AG08396 (cell line): ENCODE measurements at regions not wholly inside any gene's neighbourhood (a gene's known extent, or its start where the extent isn't known, plus 50 kb on each side); places are given as distances from the start of the nearest gene placed in this dataset.
A peak's percentile ranks its signal among the peaks of the same experiment; 100 is the strongest.
"Not testable (repeated sequence)": the region's sequence is repeated elsewhere in the genome, so short reads cannot be mapped to it uniquely, and the experiment has no call there.

Experiments
- DNase-seq: peaks from one replicate; pipeline ENCODE4 v3.0.0; 2012; ENCODE audit warnings: low spot score, mixed read lengths

GRCh38 chr7:91780521-91780920 is 100.0 kb downstream of the MTERF1 start:
- no peak for DNase-seq

DNA sequence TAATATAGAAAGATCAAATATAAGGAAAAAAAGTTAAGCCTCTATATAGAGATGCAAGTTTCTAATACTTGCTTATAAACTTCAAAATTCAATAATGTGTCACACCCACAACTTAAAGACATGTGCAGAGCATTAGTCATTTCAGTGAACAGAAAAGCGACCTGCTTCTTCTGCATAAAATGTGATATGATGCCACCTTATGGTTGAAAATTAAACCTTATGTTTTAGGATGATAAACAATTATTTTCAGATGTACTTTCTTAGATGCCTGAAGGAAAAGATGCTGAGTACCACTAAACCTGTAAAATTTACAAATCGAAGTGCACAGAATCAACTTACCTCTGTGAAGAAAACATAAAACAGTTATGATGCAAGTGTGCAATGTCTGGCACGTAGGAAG is 96.0 kb downstream of the MTERF1 start:
- DNase-seq: peak; percentile 45

GRCh38 chr7:91787931-91788330 is 92.6 kb downstream of the MTERF1 start:
- no peak for DNase-seq

DNA sequence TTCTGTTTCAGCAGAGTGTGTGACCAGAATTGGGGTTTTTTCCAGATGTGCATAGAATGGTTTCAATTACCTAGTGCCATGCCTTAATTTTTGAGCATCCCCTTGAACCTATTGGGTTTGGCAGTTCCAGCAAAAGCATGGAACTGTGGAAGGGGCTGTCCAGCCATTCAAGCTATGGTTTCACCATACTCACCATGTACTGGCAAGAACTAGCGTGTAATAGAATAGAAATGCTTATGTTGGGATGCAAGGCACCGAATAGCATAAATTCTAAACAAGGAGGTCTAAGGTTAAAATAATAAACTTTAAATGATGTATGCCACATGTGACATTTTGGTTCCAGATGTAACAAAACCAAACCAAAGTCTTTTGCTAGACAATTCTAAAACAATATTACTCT is 91.4 kb downstream of the MTERF1 start:
- no peak for DNase-seq

DNA sequence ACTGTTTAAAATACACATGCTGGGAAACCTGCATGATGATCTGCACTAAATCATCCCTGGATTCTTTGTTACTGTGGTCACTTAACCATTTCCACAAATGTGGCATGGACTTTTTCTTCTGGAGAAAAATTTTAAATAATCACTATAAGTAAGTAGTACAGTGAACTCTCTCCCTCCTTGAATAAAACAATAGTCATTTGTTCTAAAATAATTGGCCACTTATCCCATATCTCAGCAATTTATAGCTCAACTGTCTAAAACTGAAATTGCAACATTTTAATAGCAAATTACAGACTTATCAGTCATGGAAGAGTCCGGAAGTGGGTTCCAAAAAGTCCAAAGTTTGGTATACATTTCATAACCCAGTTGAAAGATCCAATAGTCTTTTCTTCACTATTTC is 90.9 kb downstream of the MTERF1 start:
- no peak for DNase-seq

GRCh38 chr7:91790646-91791045 is 89.9 kb downstream of the MTERF1 start:
- not testable (repeated sequence) for DNase-seq

GRCh38 chr7:91796122-91796521 is 84.4 kb downstream of the MTERF1 start:
- DNase-seq: no peak

DNA sequence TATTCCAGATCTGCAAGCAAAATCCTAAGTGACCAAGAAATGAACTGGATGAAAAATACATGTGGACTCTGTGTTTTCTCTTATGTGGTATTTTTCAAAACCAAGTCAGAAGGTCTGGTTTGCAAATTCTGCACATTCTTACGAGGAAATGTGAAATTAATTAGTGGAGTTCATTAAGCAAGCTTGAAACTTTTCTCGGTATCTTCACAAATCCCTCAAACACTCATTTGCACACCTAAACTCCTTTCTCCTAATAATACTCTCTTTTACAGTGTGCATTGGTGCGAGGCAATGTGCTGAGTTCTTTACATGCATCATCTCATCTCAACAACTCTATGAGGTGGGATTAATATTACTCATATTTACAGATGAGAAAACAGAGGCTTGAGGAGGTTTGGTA is 82.1 kb downstream of the MTERF1 start:
- DNase-seq: no peak

GRCh38 chr7:91800389-91800788 is 80.1 kb downstream of the MTERF1 start:
- DNase-seq: no peak

DNA sequence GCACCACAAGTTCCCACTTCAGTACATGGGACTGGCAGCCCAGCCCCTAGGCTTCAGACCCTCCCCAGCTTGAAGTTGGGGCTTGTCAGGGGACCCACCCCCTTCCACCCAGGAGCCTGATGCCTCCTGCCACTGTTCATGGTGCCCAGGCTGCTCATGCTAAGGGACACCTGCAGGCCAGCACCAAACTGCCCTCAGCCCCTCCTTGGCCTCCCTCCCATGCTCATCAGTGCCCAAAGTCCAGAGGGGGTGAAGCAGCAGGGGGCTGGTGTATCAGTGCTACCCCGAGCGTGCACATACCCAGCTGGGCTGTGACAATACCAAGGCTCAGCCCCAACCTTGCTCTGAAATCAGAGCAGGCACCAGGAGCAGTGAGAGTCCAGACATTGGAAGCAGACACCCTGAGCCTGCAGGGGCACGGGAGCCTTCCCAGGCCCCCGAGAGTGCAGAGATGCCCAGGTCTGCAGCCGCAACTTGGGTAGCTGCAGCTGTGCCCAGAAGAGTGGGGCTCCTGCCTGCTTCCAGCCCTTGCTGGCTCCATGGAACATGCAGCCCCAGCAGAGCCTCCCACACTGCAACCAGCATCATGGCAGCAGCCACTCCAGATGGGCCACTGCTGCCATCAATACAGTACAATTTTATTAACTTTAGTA is 79.0 kb downstream of the MTERF1 start:
- DNase-seq: no peak

- DNase-seq: no peak
Observed at GRCh38 chr7:91811236-91811635, 69.3 kb downstream of the MTERF1 start.

GRCh38 chr7:91811641-91812040 is 68.9 kb downstream of the MTERF1 start:
- no peak for DNase-seq

DNA sequence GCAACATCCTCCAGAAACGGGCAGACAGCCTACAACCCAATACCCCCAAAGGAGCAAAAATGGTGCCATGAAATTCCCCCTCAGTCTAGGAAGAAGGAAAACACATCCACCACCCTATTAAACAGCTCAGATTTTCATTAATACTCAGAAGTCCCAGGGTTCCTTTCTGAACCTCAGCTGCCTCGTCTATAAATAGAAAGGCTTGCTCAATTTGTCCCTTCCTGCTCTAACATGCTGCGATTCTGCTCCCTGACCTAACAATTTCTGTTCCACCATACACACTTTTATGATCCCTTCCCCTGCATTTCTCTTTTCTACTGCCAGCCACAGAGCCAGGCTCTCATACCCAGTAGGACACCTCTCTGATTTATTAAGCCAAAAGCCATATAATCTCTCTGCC is 68.1 kb downstream of the MTERF1 start:
- no peak for DNase-seq

- no peak for DNase-seq
Observed at GRCh38 chr7:91814189-91814588, 66.3 kb downstream of the MTERF1 start.
